ENCODE measurements at regions not wholly inside any gene's neighbourhood (a gene's known extent, or its start where the extent isn't known, plus 50 kb on each side); places are given as distances from the start of the nearest gene placed in this dataset.

DNA sequence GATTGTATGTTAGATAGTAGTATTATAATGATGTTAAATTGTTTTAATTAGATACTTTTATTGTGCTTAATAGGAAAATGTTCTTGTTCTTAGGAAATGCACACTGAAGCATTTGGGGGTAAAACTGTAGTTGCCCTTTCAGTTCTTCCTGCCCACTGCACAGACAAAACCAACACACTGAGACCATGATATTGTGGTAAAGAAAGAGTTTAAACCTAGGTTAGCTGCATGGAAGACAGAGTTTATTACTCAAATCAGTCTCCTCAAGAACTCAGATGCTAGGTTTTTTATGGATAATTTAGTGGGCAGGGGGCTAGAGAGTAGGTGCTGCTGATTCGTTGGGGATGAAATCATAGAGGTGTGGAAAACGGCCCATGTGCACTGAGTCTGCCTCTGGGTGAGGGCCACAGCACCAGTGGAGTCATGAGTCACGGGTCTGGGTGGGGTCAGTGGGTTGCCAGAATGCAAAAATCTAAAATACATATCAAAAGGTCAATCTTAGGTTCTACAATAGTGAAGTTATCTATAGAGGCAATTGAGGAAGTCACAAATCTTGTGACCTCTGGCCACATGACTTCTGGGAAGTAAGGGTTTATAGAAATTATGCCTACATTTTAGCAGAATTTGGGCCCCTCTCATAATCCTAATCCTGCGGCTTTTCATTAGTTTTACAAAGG lies 124.8 kb upstream of the FOXN2 start (continued):
- TF ChIP-seq, protein P1, sequence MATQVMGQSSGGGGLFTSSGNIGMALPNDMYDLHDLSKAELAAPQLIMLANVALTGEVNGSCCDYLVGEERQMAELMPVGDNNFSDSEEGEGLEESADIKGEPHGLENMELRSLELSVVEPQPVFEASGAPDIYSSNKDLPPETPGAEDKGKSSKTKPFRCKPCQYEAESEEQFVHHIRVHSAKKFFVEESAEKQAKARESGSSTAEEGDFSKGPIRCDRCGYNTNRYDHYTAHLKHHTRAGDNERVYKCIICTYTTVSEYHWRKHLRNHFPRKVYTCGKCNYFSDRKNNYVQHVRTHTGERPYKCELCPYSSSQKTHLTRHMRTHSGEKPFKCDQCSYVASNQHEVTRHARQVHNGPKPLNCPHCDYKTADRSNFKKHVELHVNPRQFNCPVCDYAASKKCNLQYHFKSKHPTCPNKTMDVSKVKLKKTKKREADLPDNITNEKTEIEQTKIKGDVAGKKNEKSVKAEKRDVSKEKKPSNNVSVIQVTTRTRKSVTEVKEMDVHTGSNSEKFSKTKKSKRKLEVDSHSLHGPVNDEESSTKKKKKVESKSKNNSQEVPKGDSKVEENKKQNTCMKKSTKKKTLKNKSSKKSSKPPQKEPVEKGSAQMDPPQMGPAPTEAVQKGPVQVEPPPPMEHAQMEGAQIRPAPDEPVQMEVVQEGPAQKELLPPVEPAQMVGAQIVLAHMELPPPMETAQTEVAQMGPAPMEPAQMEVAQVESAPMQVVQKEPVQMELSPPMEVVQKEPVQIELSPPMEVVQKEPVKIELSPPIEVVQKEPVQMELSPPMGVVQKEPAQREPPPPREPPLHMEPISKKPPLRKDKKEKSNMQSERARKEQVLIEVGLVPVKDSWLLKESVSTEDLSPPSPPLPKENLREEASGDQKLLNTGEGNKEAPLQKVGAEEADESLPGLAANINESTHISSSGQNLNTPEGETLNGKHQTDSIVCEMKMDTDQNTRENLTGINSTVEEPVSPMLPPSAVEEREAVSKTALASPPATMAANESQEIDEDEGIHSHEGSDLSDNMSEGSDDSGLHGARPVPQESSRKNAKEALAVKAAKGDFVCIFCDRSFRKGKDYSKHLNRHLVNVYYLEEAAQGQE (IDR thresholded peaks at IDR 0.05; ENCODE audit: unreplicated experiment) = no peak
- TF ChIP-seq NANOG (IDR thresholded peaks at IDR 0.05; ENCODE audit: borderline replicate concordance) (no peak), ZNF114 (CRISPR knock-in tag; IDR thresholded peaks at IDR 0.05) (no peak)

DNA sequence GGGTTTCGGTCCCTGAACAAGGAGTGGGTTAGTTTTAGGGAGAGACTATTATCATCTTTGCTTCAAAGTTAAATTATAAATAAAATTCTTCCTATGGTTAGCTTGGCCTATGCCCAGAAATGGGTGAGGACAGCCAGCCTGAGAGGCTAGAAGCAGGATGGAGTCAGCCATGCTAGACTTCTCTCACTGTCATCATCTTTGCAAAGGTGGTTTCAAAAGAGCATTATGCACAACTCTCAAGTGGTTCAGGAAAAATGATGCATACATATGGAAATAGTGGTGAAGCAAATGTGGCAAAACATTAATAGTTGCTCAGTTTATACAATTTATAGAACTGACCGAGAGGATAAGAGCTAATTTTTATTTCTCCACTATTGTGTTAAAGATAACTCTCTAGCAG lies 124.3 kb upstream of the FOXN2 start:
- Histone ChIP-seq H3F3A (replicated peaks; ENCODE audit: low read depth) (no peaks in the 10 kb centered on the region), H3K4me2 (no peak overlapping the region), H4K20me1 (replicated peaks; ENCODE audit: insufficient read depth) (no peaks in the 10 kb centered on the region), H3K4me3 (no peak overlapping the region), H3K36me3 (ENCODE audit: insufficient read depth) (no peaks in the 10 kb centered on the region), H3K4me1 (ENCODE audit: insufficient read depth) (peaks cover 20% of the 10 kb centered on the region), H3K9me2 (ENCODE audit: insufficient read depth) (no peaks in the 10 kb centered on the region), H3K27me3 (ENCODE audit: insufficient read depth) (no peaks in the 10 kb centered on the region), H2AFZ (no peak overlapping the region), H3K79me2 (replicated peaks; ENCODE audit: insufficient read depth) (no peaks in the 10 kb centered on the region), H3K27ac (ENCODE audit: low read depth) (no peak overlapping the region)
- H3K27ac Mint-ChIP-seq = no peak overlapping the region
- no peak for DNase-seq (ENCODE audit: low spot score)
- H3K4me3 Mint-ChIP-seq = no peak overlapping the region
- no peaks in the 10 kb centered on the region for H3K9me3 Mint-ChIP-seq
- peaks cover 3% of the 10 kb centered on the region for H3K27me3 Mint-ChIP-seq (ENCODE audit: insufficient read depth, low read depth, poor library complexity)
- H3K36me3 Mint-ChIP-seq (ENCODE audit: low read depth) = no peaks in the 10 kb centered on the region
- ATAC-seq = no peak
- peaks cover 20% of the 10 kb centered on the region for H3K4me1 Mint-ChIP-seq
- no peak for TF ChIP-seq CREB1 (CRISPR knock-in tag; IDR thresholded peaks at IDR 0.05; ENCODE audit: low read depth)
- TF ChIP-seq ZNF331 (CRISPR knock-in tag; IDR thresholded peaks at IDR 0.05; ENCODE audit: low read depth) = no peak
- TF ChIP-seq, protein P2, sequence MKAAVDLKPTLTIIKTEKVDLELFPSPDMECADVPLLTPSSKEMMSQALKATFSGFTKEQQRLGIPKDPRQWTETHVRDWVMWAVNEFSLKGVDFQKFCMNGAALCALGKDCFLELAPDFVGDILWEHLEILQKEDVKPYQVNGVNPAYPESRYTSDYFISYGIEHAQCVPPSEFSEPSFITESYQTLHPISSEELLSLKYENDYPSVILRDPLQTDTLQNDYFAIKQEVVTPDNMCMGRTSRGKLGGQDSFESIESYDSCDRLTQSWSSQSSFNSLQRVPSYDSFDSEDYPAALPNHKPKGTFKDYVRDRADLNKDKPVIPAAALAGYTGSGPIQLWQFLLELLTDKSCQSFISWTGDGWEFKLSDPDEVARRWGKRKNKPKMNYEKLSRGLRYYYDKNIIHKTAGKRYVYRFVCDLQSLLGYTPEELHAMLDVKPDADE (IDR thresholded peaks at IDR 0.05) = no peak
- TF ChIP-seq STAT1 (IDR thresholded peaks at IDR 0.05; ENCODE audit: unreplicated experiment) = no peak
- TF ChIP-seq, protein P3, sequence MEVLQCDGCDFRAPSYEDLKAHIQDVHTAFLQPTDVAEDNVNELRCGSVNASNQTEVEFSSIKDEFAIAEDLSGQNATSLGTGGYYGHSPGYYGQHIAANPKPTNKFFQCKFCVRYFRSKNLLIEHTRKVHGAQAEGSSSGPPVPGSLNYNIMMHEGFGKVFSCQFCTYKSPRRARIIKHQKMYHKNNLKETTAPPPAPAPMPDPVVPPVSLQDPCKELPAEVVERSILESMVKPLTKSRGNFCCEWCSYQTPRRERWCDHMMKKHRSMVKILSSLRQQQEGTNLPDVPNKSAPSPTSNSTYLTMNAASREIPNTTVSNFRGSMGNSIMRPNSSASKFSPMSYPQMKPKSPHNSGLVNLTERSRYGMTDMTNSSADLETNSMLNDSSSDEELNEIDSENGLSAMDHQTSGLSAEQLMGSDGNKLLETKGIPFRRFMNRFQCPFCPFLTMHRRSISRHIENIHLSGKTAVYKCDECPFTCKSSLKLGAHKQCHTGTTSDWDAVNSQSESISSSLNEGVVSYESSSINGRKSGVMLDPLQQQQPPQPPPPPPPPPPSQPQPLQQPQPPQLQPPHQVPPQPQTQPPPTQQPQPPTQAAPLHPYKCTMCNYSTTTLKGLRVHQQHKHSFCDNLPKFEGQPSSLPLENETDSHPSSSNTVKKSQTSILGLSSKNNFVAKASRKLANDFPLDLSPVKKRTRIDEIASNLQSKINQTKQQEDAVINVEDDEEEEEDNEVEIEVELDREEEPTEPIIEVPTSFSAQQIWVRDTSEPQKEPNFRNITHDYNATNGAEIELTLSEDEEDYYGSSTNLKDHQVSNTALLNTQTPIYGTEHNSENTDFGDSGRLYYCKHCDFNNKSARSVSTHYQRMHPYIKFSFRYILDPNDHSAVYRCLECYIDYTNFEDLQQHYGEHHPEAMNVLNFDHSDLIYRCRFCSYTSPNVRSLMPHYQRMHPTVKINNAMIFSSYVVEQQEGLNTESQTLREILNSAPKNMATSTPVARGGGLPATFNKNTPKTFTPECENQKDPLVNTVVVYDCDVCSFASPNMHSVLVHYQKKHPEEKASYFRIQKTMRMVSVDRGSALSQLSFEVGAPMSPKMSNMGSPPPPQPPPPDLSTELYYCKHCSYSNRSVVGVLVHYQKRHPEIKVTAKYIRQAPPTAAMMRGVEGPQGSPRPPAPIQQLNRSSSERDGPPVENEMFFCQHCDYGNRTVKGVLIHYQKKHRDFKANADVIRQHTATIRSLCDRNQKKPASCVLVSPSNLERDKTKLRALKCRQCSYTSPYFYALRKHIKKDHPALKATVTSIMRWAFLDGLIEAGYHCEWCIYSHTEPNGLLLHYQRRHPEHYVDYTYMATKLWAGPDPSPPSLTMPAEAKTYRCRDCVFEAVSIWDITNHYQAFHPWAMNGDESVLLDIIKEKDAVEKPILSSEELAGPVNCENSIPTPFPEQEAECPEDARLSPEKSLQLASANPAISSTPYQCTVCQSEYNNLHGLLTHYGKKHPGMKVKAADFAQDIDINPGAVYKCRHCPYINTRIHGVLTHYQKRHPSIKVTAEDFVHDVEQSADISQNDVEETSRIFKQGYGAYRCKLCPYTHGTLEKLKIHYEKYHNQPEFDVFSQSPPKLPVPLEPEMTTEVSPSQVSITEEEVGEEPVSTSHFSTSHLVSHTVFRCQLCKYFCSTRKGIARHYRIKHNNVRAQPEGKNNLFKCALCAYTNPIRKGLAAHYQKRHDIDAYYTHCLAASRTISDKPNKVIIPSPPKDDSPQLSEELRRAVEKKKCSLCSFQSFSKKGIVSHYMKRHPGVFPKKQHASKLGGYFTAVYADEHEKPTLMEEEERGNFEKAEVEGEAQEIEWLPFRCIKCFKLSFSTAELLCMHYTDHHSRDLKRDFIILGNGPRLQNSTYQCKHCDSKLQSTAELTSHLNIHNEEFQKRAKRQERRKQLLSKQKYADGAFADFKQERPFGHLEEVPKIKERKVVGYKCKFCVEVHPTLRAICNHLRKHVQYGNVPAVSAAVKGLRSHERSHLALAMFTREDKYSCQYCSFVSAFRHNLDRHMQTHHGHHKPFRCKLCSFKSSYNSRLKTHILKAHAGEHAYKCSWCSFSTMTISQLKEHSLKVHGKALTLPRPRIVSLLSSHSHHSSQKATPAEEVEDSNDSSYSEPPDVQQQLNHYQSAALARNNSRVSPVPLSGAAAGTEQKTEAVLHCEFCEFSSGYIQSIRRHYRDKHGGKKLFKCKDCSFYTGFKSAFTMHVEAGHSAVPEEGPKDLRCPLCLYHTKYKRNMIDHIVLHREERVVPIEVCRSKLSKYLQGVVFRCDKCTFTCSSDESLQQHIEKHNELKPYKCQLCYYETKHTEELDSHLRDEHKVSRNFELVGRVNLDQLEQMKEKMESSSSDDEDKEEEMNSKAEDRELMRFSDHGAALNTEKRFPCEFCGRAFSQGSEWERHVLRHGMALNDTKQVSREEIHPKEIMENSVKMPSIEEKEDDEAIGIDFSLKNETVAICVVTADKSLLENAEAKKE (CRISPR knock-in tag; IDR thresholded peaks at IDR 0.05) = no peak
- TF ChIP-seq, protein P4, sequence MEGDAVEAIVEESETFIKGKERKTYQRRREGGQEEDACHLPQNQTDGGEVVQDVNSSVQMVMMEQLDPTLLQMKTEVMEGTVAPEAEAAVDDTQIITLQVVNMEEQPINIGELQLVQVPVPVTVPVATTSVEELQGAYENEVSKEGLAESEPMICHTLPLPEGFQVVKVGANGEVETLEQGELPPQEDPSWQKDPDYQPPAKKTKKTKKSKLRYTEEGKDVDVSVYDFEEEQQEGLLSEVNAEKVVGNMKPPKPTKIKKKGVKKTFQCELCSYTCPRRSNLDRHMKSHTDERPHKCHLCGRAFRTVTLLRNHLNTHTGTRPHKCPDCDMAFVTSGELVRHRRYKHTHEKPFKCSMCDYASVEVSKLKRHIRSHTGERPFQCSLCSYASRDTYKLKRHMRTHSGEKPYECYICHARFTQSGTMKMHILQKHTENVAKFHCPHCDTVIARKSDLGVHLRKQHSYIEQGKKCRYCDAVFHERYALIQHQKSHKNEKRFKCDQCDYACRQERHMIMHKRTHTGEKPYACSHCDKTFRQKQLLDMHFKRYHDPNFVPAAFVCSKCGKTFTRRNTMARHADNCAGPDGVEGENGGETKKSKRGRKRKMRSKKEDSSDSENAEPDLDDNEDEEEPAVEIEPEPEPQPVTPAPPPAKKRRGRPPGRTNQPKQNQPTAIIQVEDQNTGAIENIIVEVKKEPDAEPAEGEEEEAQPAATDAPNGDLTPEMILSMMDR (conservative IDR thresholded peaks at IDR 0.05; ENCODE audit: low read depth in 2 of 2) = no peak

All from GM23338 (cell line).